ENCODE measurements at regions not wholly inside any gene's neighbourhood (a gene's known extent, or its start where the extent isn't known, plus 50 kb on each side); places are given as distances from the start of the nearest gene placed in this dataset.
"Not testable (repeated sequence)": the region's sequence is repeated elsewhere in the genome, so short reads cannot be mapped to it uniquely, and the experiment has no call there.

GRCh38 chr1:109852221-109853015, 58.2 kb upstream of the CSF1 start:
- TF ChIP-seq, protein P1, sequence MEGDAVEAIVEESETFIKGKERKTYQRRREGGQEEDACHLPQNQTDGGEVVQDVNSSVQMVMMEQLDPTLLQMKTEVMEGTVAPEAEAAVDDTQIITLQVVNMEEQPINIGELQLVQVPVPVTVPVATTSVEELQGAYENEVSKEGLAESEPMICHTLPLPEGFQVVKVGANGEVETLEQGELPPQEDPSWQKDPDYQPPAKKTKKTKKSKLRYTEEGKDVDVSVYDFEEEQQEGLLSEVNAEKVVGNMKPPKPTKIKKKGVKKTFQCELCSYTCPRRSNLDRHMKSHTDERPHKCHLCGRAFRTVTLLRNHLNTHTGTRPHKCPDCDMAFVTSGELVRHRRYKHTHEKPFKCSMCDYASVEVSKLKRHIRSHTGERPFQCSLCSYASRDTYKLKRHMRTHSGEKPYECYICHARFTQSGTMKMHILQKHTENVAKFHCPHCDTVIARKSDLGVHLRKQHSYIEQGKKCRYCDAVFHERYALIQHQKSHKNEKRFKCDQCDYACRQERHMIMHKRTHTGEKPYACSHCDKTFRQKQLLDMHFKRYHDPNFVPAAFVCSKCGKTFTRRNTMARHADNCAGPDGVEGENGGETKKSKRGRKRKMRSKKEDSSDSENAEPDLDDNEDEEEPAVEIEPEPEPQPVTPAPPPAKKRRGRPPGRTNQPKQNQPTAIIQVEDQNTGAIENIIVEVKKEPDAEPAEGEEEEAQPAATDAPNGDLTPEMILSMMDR (IDR thresholded peaks at IDR 0.05): not testable (repeated sequence)
- not testable (repeated sequence) for TF ChIP-seq POLR2AphosphoS5, EP300, POLR2A (IDR thresholded peaks at IDR 0.05)

Measured in upper lobe of left lung (tissue), 4 donors.